HFF-Myc (cell line): ENCODE measurements at regions not wholly inside any gene's neighbourhood (a gene's known extent, or its start where the extent isn't known, plus 50 kb on each side); places are given as distances from the start of the nearest gene placed in this dataset.

ENCODE experiments used
- DNase-seq: peaks from one replicate; pipeline ENCODE4 v3.0.0-alpha.2; 2011; ENCODE audit warnings: low read depth; ENCODE audit errors: extremely low read depth
- H3K4me3 ChIP-seq: replicated peaks from 2 replicates; pipeline ENCODE4 v1.5.1; 2011; ENCODE audit warnings: low read depth, mild to moderate bottlenecking, control low read depth, low read length
- TF ChIP-seq, protein P1 (sequence below): IDR thresholded peaks from 2 replicates; pipeline ENCODE4 v1.5.1; 2012; ENCODE audit warnings: mild to moderate bottlenecking, low read depth, low read length, control low read depth; ENCODE audit errors: missing control alignments

DNA sequence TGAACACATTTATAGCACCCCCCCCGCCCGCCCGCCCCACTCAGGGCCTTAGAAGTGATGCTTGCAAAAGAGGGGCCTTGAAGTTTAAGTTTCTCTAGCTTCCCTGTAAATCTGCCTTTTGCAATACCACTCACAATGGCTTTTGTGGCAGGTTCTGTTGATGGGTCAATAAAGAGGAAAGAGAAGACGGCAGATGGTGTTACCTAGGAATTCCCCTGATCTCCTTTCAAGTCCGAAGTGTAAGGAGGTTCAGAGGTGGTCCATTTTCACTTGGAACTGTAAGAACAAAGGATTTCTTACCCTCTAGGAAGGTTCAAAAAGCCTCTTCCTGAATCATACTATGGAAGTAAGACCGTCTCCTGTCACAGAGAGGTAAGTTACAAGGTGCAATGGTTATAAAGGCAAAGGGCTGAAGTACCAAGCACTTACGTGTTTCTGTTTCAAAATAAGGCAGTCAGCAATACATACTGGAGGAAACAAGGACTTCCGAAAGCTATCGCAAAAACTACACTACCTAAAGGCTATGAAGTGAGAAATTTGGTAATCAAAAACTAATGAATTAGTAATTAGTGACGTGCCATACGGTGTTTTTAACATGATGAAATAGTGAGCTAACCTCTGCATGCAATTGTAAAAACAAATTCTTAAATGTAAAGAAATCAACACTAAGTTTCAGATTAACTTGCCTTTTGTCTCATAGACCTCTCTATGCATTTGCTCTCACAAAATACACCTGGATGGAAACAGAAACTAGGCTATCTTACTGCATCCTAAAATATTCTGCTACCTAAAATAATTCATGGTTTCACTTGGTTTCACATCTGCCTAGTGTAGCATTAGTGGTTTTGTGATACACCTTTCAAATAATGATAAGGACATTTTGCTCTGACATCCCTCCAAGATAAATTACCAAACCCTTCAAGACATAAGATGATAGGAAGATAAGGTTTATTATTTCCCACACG, 589.4 kb upstream of the FAM174A start:
- no peak for DNase-seq
- no peak overlapping the region for H3K4me3 ChIP-seq
- TF ChIP-seq, protein P1, sequence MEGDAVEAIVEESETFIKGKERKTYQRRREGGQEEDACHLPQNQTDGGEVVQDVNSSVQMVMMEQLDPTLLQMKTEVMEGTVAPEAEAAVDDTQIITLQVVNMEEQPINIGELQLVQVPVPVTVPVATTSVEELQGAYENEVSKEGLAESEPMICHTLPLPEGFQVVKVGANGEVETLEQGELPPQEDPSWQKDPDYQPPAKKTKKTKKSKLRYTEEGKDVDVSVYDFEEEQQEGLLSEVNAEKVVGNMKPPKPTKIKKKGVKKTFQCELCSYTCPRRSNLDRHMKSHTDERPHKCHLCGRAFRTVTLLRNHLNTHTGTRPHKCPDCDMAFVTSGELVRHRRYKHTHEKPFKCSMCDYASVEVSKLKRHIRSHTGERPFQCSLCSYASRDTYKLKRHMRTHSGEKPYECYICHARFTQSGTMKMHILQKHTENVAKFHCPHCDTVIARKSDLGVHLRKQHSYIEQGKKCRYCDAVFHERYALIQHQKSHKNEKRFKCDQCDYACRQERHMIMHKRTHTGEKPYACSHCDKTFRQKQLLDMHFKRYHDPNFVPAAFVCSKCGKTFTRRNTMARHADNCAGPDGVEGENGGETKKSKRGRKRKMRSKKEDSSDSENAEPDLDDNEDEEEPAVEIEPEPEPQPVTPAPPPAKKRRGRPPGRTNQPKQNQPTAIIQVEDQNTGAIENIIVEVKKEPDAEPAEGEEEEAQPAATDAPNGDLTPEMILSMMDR = no peak

DNA sequence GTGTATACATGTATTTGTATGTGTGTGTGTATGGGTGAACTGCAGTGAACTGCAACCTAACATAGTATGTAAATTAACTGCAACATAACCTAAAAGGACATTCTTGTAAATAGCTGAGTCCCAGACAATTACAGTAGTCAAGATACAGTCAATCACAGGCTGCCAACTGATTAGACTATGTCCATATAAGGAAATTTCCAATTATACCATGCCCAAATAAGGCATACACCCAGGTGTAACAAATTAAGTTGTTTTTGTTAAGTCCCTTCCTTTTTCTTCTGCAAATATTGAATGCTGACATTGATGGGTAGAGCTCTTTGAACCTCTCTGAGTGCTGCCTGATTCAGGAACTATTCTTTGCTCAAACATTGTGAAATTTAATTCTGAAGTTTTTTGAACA, 594.6 kb upstream of the FAM174A start:
- H3K4me3 ChIP-seq = no peak overlapping the region
- TF ChIP-seq, protein P1 = no peak
- DNase-seq = no peak

DNA sequence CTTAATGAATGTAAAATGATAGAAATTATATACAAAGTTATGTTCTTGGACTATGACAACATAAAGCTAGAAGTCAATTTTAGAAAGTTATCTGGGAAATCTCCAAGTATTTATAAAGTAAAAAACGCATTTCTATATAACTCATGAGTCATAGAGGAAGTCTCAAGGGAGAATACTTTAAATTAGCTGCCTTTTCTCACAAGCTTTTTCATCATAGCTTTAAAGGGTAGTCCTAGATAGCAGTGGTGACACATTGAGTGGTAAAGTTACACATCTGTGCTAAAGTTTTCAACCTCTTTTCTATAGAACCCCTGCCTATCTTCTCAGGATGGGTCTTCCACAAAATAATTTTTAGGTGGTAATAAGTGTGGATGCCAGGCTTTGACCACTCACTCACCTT, 598.3 kb upstream of the FAM174A start:
- no peak for DNase-seq
- no peak overlapping the region for H3K4me3 ChIP-seq
- TF ChIP-seq, protein P1 = no peak

DNA sequence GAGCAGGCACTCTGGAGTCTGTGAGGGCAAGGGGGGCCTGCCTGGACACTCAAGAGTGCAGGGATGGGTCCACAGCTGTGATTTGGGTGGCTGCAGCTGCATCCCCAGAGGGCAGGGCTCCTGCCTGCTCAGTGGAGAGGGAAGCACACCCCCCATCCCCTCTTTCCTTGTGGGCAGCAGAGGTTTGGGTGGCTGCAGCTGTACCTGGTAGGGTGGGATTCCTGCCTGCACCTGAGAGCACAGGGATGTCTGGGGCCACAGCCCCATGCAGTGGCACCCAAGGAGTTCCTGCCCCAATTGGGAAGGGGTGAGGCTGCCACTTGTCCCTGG, 605.4 kb upstream of the FAM174A start:
- no peak for DNase-seq
- TF ChIP-seq, protein P1 = no peak
- H3K4me3 ChIP-seq = no peak overlapping the region

DNA sequence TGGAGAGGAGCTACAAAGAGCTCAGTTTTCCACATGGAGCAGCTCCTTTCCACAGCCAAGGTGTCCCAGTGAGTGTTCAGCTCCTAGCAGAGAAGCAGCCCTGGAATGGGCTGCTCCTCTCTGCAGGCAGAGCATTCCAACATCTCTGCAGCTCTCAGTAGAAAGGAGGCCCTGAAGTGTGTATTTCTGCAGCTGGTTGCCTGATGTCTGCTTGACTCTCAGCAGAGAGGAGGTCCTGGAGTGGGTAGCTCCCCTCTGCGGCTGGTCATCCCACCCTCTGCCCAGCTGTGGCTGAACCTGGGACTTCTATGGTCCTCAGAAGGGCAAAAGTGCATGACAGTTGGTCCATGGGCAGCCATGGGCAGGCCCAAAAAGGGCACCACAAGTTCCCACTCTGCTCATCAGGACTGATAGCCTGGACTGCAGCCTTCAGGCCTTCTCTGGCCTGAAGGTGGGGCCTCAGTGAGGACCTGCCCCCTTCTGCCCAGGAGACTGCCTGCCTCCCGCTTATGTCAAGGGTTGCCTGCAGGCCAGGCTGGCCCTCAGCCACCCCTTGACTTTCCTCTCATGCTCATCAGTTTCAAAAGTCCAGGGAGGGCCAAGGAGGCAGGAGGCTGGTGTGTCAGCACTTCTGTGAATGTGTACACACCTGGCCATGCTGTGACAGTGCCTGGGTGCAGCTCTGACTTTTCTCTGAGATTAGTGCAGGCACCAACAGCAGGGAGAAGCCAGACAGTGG, 605.9 kb upstream of the FAM174A start:
- no peak for DNase-seq
- no peak overlapping the region for H3K4me3 ChIP-seq
- TF ChIP-seq, protein P1 = no peak

DNA sequence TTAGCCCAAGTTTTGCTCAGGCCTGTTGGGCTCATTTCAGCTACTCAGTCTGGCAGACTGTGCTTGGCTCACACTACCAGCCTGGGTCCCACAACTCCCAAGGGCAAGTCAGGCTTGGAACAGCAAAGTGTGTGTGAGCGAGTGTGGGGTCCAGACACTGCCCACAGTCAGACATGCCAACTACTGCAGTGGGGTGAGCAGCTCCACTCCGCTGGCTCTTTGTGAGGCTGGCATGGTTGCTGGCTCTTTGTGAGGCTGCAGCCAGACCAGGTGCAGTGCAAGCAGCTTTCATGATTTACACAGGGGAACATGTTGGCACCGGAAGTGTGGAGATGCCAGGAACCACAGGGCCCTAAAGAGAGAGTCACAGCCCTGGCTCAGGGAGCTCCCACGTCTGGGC, 606.7 kb upstream of the FAM174A start:
- TF ChIP-seq, protein P1 = no peak
- DNase-seq = no peak
- H3K4me3 ChIP-seq = no peak overlapping the region
